SH-SY5Y (cell line): ENCODE measurements at regions not wholly inside any gene's neighbourhood (a gene's known extent, or its start where the extent isn't known, plus 50 kb on each side); places are given as distances from the start of the nearest gene placed in this dataset.

Experiments used
- GATA2 ChIP-seq: IDR thresholded peaks from 2 replicates; pipeline ENCODE4 v1.6.1; 2011; ENCODE audit warnings: mild to moderate bottlenecking, low read depth, low read length
- GATA3 ChIP-seq: IDR thresholded peaks from 2 replicates; pipeline ENCODE4 v1.6.1; 2011; ENCODE audit warnings: low read depth, mild to moderate bottlenecking, low read length, moderate library complexity

DNA sequence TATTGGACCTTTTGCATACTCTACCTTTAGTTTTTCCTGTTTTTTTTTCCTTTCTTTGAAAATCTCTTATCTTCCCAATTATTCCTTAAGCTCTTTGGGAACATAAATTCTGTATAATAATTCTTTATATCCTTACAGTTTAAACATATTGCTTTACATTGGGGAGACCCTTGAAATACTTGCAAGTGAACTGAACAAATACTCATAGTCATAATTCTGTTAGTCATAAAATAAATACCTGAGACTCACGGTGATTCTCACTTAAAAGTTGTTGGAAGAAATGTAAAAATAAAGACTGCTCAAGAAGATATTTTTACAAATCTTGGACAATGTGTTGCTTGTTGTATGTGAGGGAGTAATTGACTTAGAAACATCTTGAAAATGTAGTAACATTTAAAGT lies 515.2 kb upstream of the POT1 start:
- TF ChIP-seq GATA3 (no peak), GATA2 (no peak)

- no peak for TF ChIP-seq GATA2
- no peak for TF ChIP-seq GATA3
These were observed 506.6 kb upstream of the POT1 start for GRCh38 chr7:125436220-125436619.

DNA sequence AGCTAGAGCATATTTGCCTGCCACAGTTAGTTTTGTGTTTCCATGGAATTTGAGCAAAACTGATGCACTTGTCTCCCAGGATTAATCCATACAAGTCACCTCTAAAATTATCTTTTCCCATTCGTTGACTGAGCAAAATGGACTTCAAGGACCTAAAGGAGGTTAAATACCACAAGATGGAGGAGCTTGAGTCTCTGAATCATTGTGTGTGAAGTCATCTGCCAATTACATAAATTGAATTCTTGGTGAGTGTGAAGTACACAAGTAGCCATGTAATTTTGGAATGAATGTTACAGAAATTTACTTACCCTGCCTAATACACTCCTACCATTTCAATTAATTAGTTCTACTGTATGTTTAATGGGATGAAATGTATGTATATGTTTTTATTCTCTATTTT lies 501.7 kb upstream of the POT1 start:
- TF ChIP-seq GATA3 (no peak), GATA2 (no peak)

GRCh38 chr7:125430013-125430412 lies 500.4 kb upstream of the POT1 start:
- TF ChIP-seq GATA3: no peak
- TF ChIP-seq GATA2: no peak

DNA sequence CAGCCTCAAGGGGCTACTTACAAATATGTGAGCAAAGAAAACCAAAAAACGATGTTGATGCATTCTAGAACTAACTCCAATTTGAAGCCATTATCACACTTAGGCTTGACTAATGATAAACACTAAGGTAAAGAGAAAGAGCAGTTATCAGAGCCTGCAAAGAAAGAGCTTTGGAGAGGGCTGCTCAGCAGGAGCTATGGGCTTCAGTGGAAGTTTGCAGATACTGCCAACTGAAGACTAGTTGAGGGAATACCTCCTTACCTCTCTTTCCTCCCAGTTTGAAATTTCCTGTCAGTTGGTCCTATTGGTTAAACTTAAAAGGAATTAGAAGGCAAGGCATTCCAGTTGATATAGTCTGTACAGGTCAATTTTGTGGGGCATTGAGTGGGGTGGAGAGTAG lies 498.1 kb upstream of the POT1 start:
- TF ChIP-seq GATA2 (no peak), GATA3 (no peak)

- TF ChIP-seq GATA3: no peak
- TF ChIP-seq GATA2: no peak
These were observed 495.9 kb upstream of the POT1 start for GRCh38 chr7:125425506-125425905.

DNA sequence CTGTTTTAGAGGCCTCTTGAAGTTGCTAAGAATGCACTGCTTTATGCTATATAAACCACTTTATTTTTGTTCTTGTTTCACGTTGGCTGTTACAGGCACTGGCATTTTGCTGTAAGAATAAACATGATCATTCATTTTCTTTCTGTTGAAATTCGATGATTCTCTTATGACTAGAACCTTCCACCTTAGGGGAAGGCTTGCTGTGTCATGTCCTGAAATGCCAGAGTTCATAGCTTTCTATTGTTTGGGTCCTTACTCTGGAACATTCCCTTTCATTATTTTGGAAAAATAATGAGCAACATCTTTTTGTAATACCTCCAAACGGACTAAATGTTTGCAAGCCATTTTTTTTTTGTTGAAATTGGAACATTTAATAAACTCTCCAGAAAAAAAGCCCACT lies 495.1 kb upstream of the POT1 start:
- TF ChIP-seq GATA3: no peak
- no peak for TF ChIP-seq GATA2

DNA sequence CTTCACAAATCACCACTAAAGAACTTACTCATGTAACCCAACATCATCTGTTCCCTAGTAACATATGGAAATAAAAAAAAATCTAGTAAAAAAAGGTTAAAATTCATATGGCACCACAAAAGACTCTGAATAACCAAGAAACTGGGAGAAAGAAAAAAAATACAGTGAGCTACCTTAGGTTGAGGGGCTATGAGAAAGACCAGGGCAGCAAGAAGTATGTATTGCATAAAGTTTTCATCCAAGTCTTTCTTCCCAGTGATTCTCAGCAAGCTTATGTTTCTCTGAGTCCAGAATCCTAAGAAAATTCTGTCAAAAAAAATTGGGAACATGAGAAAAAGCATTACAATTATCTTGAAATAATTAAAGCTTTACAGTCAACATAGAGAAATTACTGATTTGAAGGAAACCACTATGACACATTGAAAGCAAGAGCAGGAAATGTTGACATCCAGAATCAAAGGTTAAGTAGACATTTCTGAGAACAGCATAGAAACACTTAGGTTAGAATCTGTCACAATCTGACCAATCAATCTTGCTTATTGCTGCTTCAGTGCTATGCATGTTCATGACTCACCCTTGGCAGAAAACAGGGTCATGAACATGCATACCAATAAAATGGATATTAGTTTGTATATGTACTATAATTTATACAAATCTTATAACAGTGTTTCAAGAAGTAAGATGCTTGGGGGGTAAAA lies 494.0 kb upstream of the POT1 start:
- TF ChIP-seq GATA2: no peak
- no peak for TF ChIP-seq GATA3

DNA sequence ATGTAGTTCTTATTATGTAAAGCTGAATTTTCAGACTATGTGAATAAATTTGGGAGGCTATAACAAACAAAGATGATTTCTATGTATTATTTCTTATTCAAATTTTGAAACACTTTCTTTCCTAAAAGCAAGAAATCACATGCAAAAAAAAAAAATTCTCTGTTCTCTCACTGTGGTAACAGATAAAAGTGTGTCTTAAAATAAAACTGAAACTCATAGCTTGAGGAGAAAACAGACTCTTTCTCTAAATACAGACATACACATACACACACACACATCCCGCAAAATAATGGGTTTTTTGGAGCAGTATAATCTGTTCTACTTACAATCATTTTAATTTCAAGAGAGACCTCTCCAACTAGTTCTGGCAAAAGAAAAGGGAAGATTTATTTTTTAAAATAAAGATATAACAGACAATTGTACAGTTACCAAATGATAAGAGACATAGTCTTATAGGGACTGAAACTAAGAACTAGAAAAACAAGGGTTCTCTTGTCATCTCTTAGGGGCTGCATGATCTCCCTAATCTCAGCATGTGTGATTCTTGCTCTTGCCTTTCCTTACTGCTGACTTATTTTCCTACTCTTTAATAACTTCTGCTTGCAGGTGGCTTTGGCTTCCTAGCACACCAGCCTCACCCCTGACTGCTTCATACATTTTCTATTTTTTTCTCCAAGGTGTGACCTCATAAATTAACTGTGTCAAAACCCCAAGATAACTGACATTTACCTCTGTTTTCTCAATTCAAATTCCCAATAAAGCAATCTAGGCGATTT lies 483.5 kb upstream of the POT1 start:
- no peak for TF ChIP-seq GATA3
- no peak for TF ChIP-seq GATA2

GRCh38 chr7:125409921-125410320 lies 480.3 kb upstream of the POT1 start:
- no peak for TF ChIP-seq GATA2
- no peak for TF ChIP-seq GATA3

- TF ChIP-seq GATA3 (no peak), GATA2 (no peak)
These were observed 476.5 kb upstream of the POT1 start for GRCh38 chr7:125406111-125406510.

DNA sequence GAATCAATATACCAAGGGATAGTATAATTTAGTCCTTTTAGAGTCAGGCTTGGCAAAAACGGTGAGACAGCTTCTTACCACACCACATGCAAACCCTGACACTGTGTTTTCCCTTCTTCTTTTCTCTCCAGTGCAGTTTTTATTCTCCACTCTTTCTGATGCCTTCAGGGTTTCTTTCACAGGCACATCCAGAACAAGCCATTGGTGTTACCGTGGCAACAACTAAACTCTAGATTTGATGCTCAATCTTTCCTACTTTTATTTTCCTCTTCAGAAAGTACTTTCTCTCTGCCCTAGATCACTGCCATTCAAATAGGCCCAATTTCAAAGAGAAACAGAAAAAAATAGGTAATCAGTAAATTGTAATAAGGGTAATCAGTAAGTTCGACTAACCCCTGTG lies 469.8 kb upstream of the POT1 start:
- TF ChIP-seq GATA3 (no peak), GATA2 (no peak)

DNA sequence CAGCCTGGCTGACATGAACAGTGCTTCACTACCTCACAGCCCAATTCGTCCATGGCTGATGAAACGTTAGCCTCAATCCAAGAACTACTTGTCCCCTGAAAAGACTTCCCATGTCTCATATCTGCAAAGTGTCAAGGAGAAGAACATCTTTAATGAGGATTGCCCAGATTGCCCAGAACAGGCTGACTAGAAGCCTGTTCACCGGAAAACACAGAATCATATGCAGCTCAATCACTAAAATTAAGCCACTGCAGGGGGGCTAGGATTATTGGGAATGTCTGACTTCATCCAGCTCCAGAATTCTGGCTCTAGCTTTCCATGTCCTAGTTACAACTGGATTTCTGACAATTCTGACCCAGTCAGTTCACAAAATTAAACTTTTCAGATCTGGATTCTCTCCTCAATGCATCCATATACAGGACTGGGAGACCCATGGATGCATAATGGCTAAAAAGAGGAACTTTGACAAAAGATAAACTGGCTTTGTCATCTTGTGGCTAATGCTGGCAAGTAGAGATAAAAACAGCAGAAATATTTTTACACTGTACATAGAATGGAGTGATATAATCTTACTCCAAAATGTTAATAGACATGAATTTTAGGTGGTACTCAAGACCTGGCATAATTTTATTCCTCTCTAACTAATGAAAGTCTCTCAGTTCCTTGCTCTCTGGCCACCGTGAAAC lies 467.0 kb upstream of the POT1 start:
- TF ChIP-seq GATA2: no peak
- no peak for TF ChIP-seq GATA3

GRCh38 chr7:125391921-125392320 lies 462.3 kb upstream of the POT1 start:
- TF ChIP-seq GATA2: no peak
- no peak for TF ChIP-seq GATA3

GRCh38 chr7:125390981-125391380 lies 461.4 kb upstream of the POT1 start:
- TF ChIP-seq GATA3 (no peak), GATA2 (no peak)
